Muscle of leg (tissue), 3 donors: ENCODE measurements at regions not wholly inside any gene's neighbourhood (a gene's known extent, or its start where the extent isn't known, plus 50 kb on each side); places are given as distances from the start of the nearest gene placed in this dataset.

ENCODE experiments used
- DNase-seq: peaks from one replicate; pipeline ENCODE4 v3.0.0; 2013
- H3K27ac ChIP-seq: one replicate; pipeline ENCODE4 v1.5.1; 2013; ENCODE audit warnings: mild to moderate bottlenecking, low read length, control low read depth
- H3K27me3 ChIP-seq: one replicate; pipeline ENCODE4 v1.6.1; 2013; ENCODE audit warnings: low read length; ENCODE audit not compliant: control insufficient read depth, insufficient read depth
- H3K36me3 ChIP-seq: one replicate; pipeline ENCODE4 v1.6.1; 2013; ENCODE audit warnings: low read length; ENCODE audit not compliant: control insufficient read depth, insufficient read depth
- H3K4me1 ChIP-seq: one replicate; pipeline ENCODE4 v1.6.1; 2013; ENCODE audit warnings: low read length; ENCODE audit not compliant: control insufficient read depth, insufficient read depth
- H3K4me3 ChIP-seq: one replicate; pipeline ENCODE4 v1.5.1; 2013; ENCODE audit warnings: low read length, control low read depth
- H3K9me3 ChIP-seq: replicated peaks from 2 replicates; pipeline ENCODE4 v1.6.1; 2013; ENCODE audit warnings: low read depth, low read length; ENCODE audit not compliant: control insufficient read depth
- WGBS: methylation state at CpG from one replicate; pipeline ENCODE4 v1.1.5; 2013; ENCODE audit warnings: missing lambda C conversion rate; ENCODE audit not compliant: insufficient coverage; 5-methylcytosine and 5-hydroxymethylcytosine counted together

- 100% methylated on average over 2 of the region's 2 CpGs for WGBS
- H3K9me3 ChIP-seq: no peaks in the 10 kb centered on the region
- H3K36me3 ChIP-seq: no peaks in the 10 kb centered on the region
- no peak overlapping the region for H3K27ac ChIP-seq
- no peak for DNase-seq
- H3K27me3 ChIP-seq: no peaks in the 10 kb centered on the region
- H3K4me3 ChIP-seq: no peak overlapping the region
- no peaks in the 10 kb centered on the region for H3K4me1 ChIP-seq
Measured at GRCh38 chr5:146940295-146940694, 61.7 kb upstream of the PPP2R2B start.

GRCh38 chr5:146944019-146944418 lies 65.5 kb upstream of the PPP2R2B start:
- H3K9me3 ChIP-seq: no peaks in the 10 kb centered on the region
- no peak overlapping the region for H3K27ac ChIP-seq
- no peaks in the 10 kb centered on the region for H3K27me3 ChIP-seq
- H3K4me3 ChIP-seq: no peak overlapping the region
- no peak for DNase-seq
- H3K36me3 ChIP-seq: no peaks in the 10 kb centered on the region
- WGBS: no CpG with 5 or more reads among the region's 3 CpGs
- H3K4me1 ChIP-seq: no peaks in the 10 kb centered on the region

GRCh38 chr5:146944764-146945616 lies 66.4 kb upstream of the PPP2R2B start:
- Histone ChIP-seq H3K27me3 (no peaks in the 10 kb centered on the region), H3K4me1 (no peaks in the 10 kb centered on the region), H3K27ac (no peak overlapping the region), H3K9me3 (no peaks in the 10 kb centered on the region), H3K36me3 (no peaks in the 10 kb centered on the region), H3K4me3 (no peak overlapping the region)
- DNase-seq: peak; percentile 75
- WGBS: no CpG with 5 or more reads among the region's 4 CpGs

- 32% methylated on average over 2 of the region's 5 CpGs for WGBS
- no peaks in the 10 kb centered on the region for H3K9me3 ChIP-seq
- no peak for DNase-seq
Measured at GRCh38 chr5:146945617-146946084, 67.1 kb upstream of the PPP2R2B start.

GRCh38 chr5:146947181-146947941 lies 68.8 kb upstream of the PPP2R2B start:
- Histone ChIP-seq H3K27ac (no peak overlapping the region), H3K27me3 (no peaks in the 10 kb centered on the region), H3K36me3 (no peaks in the 10 kb centered on the region), H3K4me1 (no peaks in the 10 kb centered on the region), H3K9me3 (no peaks in the 10 kb centered on the region), H3K4me3 (no peak overlapping the region)
- WGBS: 54% methylated on average over 5 of the region's 7 CpGs
- DNase-seq: no peak

More at GRCh38 chr5:146945617-146946084, 67.1 kb upstream of the PPP2R2B start:
- Histone ChIP-seq H3K4me3 (no peak overlapping the region), H3K4me1 (no peaks in the 10 kb centered on the region), H3K36me3 (no peaks in the 10 kb centered on the region), H3K27me3 (no peaks in the 10 kb centered on the region), H3K27ac (no peak overlapping the region)

- Histone ChIP-seq H3K4me3 (no peak overlapping the region), H3K27ac (no peak overlapping the region), H3K9me3 (no peaks in the 10 kb centered on the region), H3K36me3 (no peaks in the 10 kb centered on the region), H3K27me3 (no peaks in the 10 kb centered on the region), H3K4me1 (no peaks in the 10 kb centered on the region)
- DNase-seq: no peak
Measured at GRCh38 chr5:146948666-146949065, 70.1 kb upstream of the PPP2R2B start.

GRCh38 chr5:146952168-146952567 lies 73.6 kb upstream of the PPP2R2B start:
- no peaks in the 10 kb centered on the region for H3K36me3 ChIP-seq
- no peak overlapping the region for H3K4me3 ChIP-seq
- no peaks in the 10 kb centered on the region for H3K4me1 ChIP-seq
- 13% methylated on average over 1 of the region's 2 CpGs for WGBS
- H3K27ac ChIP-seq: no peak overlapping the region
- no peaks in the 10 kb centered on the region for H3K27me3 ChIP-seq
- no peaks in the 10 kb centered on the region for H3K9me3 ChIP-seq
- no peak for DNase-seq

GRCh38 chr5:146956217-146956616 lies 77.7 kb upstream of the PPP2R2B start:
- no peaks in the 10 kb centered on the region for H3K4me1 ChIP-seq
- DNase-seq: no peak
- no CpG with 5 or more reads among the region's 1 CpG for WGBS

GRCh38 chr5:146959360-146959759 lies 80.8 kb upstream of the PPP2R2B start:
- no peak for DNase-seq
- H3K4me3 ChIP-seq: no peak overlapping the region
- no peaks in the 10 kb centered on the region for H3K27me3 ChIP-seq
- H3K27ac ChIP-seq: no peak overlapping the region
- H3K9me3 ChIP-seq: no peaks in the 10 kb centered on the region
- H3K36me3 ChIP-seq: no peaks in the 10 kb centered on the region
- no peaks in the 10 kb centered on the region for H3K4me1 ChIP-seq

More at GRCh38 chr5:146956217-146956616, 77.7 kb upstream of the PPP2R2B start:
- Histone ChIP-seq H3K9me3 (no peaks in the 10 kb centered on the region), H3K27ac (no peak overlapping the region), H3K4me3 (no peak overlapping the region), H3K27me3 (no peaks in the 10 kb centered on the region), H3K36me3 (no peaks in the 10 kb centered on the region)

- no peak for DNase-seq
- Histone ChIP-seq H3K4me3 (no peak overlapping the region), H3K36me3 (no peaks in the 10 kb centered on the region), H3K9me3 (no peaks in the 10 kb centered on the region), H3K27ac (no peak overlapping the region), H3K4me1 (no peaks in the 10 kb centered on the region), H3K27me3 (no peaks in the 10 kb centered on the region)
- WGBS: no CpG with 5 or more reads among the region's 1 CpG
Measured at GRCh38 chr5:146962801-146963355, 84.3 kb upstream of the PPP2R2B start.
